ENCODE measurements at regions not wholly inside any gene's neighbourhood (a gene's known extent, or its start where the extent isn't known, plus 50 kb on each side); places are given as distances from the start of the nearest gene placed in this dataset.

- TF ChIP-seq POLR2A (IDR thresholded peaks at IDR 0.05), result no peak
- TF ChIP-seq CTCF (IDR thresholded peaks at IDR 0.05), result no peak
Measured at GRCh38 chr14:82502043-82502442, 968.4 kb upstream of the SEL1L start.

All from prostate gland (tissue), 2 donors.